SK-N-MC (cell line): ENCODE measurements at regions not wholly inside any gene's neighbourhood (a gene's known extent, or its start where the extent isn't known, plus 50 kb on each side); places are given as distances from the start of the nearest gene placed in this dataset.

Experiments
- DNase-seq: peaks from one replicate; pipeline ENCODE4 v3.0.0-alpha.2; 2011; ENCODE audit warnings: low read depth, low spot score
- H3K27ac ChIP-seq: fragments of 200-600 bp; sonication (generic); 2 replicates; pipeline ENCODE4 v1.5.1; 2016; ENCODE audit warnings: mixed run types
- H3K36me3 ChIP-seq: fragments of 200-600 bp; sonication (generic); 2 replicates; pipeline ENCODE4 v1.6.1; 2017; ENCODE audit warnings: antibody characterized with exemption, low read length, mixed read lengths; ENCODE audit not compliant: insufficient read depth
- H3K4me3 ChIP-seq: fragments of 200-600 bp; sonication (generic); 2 replicates; pipeline ENCODE4 v1.5.1; 2016
- H3K9ac ChIP-seq: fragments of 200-600 bp; sonication (generic); 2 replicates; pipeline ENCODE4 v1.8.0; 2017; ENCODE audit warnings: mixed run types, mixed read lengths; ENCODE audit not compliant: insufficient read length
- H3K9me3 ChIP-seq: fragments of 200-600 bp; sonication (generic); 2 replicates; pipeline ENCODE4 v1.6.1; 2017; ENCODE audit warnings: low read depth, mild to moderate bottlenecking, antibody characterized with exemption, low read length, moderate library complexity, mixed read lengths
- EZH2 ChIP-seq: fragments of 200-600 bp; sonication (generic); IDR thresholded peaks from one replicate; pipeline ENCODE4 v1.6.1; 2017; ENCODE audit warnings: antibody characterized with exemption
- FOXP2 ChIP-seq: optimal IDR thresholded peaks from 2 replicates; pipeline ENCODE3; 2011; ENCODE audit warnings: mild to moderate bottlenecking, moderate library complexity; ENCODE audit not compliant: insufficient read depth; ENCODE audit errors: extremely low read length, control extremely low read depth
- POLR2AphosphoS5 ChIP-seq: IDR thresholded peaks from 2 replicates; pipeline ENCODE4 v1.6.1; 2012; ENCODE audit warnings: mild to moderate bottlenecking, low read depth, low read length, borderline replicate concordance

- Histone ChIP-seq H3K9ac (no peak overlapping the region), H3K36me3 (no peaks in the 10 kb centered on the region), H3K9me3 (no peaks in the 10 kb centered on the region), H3K4me3 (no peak overlapping the region), H3K27ac (no peak overlapping the region)
- TF ChIP-seq POLR2AphosphoS5 = no peak
- TF ChIP-seq EZH2 = no peak
- TF ChIP-seq FOXP2 = no peak
- DNase-seq = no peak
Observed at GRCh38 chr12:59895166-59895775, 299.4 kb downstream of the SLC16A7 start.

- Histone ChIP-seq H3K36me3 (no peaks in the 10 kb centered on the region), H3K9me3 (no peaks in the 10 kb centered on the region), H3K27ac (no peak overlapping the region), H3K9ac (no peak overlapping the region), H3K4me3 (no peak overlapping the region)
- no peak for DNase-seq
- TF ChIP-seq EZH2 (no peak), FOXP2 (no peak), POLR2AphosphoS5 (no peak)
Observed at GRCh38 chr12:59904874-59905521, 309.2 kb downstream of the SLC16A7 start.

GRCh38 chr12:59911516-59911915 is 315.7 kb downstream of the SLC16A7 start:
- Histone ChIP-seq H3K9me3 (no peaks in the 10 kb centered on the region), H3K9ac (no peak overlapping the region), H3K36me3 (no peaks in the 10 kb centered on the region), H3K4me3 (no peak overlapping the region), H3K27ac (no peak overlapping the region)
- TF ChIP-seq EZH2 = no peak
- no peak for TF ChIP-seq FOXP2
- no peak for TF ChIP-seq POLR2AphosphoS5
- no peak for DNase-seq

GRCh38 chr12:59916988-59917387 is 321.2 kb downstream of the SLC16A7 start:
- no peak overlapping the region for H3K9ac ChIP-seq

GRCh38 chr12:59927032-59927431 is 331.2 kb downstream of the SLC16A7 start:
- no peak for TF ChIP-seq EZH2
- Histone ChIP-seq H3K9me3 (no peaks in the 10 kb centered on the region), H3K36me3 (no peaks in the 10 kb centered on the region), H3K27ac (no peak overlapping the region), H3K4me3 (no peak overlapping the region), H3K9ac (no peak overlapping the region)
- DNase-seq = no peak

More at GRCh38 chr12:59916988-59917387, 321.2 kb downstream of the SLC16A7 start:
- Histone ChIP-seq H3K27ac (no peak overlapping the region), H3K4me3 (no peak overlapping the region), H3K36me3 (no peaks in the 10 kb centered on the region), H3K9me3 (no peaks in the 10 kb centered on the region)
- TF ChIP-seq EZH2 = no peak
- TF ChIP-seq POLR2AphosphoS5 = no peak
- no peak for TF ChIP-seq FOXP2
- DNase-seq = no peak

- Histone ChIP-seq H3K27ac (no peak overlapping the region), H3K9ac (no peak overlapping the region), H3K4me3 (no peak overlapping the region), H3K36me3 (no peaks in the 10 kb centered on the region), H3K9me3 (no peaks in the 10 kb centered on the region)
- no peak for DNase-seq
- no peak for TF ChIP-seq EZH2
- no peak for TF ChIP-seq FOXP2
- TF ChIP-seq POLR2AphosphoS5 = no peak
Observed at GRCh38 chr12:59928416-59928815, 332.6 kb downstream of the SLC16A7 start.

- no peaks in the 10 kb centered on the region for H3K9me3 ChIP-seq
- no peak overlapping the region for H3K4me3 ChIP-seq
- H3K9ac ChIP-seq = no peak overlapping the region
- no peak for DNase-seq
- TF ChIP-seq FOXP2 (no peak), EZH2 (no peak), POLR2AphosphoS5 (no peak)
- H3K36me3 ChIP-seq = no peaks in the 10 kb centered on the region
- no peak overlapping the region for H3K27ac ChIP-seq
Observed at GRCh38 chr12:59929110-59929509, 333.3 kb downstream of the SLC16A7 start.

- Histone ChIP-seq H3K27ac (no peak overlapping the region), H3K4me3 (no peak overlapping the region), H3K36me3 (no peaks in the 10 kb centered on the region), H3K9ac (no peak overlapping the region), H3K9me3 (no peaks in the 10 kb centered on the region)
- TF ChIP-seq POLR2AphosphoS5 (no peak), EZH2 (no peak), FOXP2 (no peak)
- DNase-seq = no peak
Observed at GRCh38 chr12:59934486-59934885, 338.7 kb downstream of the SLC16A7 start.

GRCh38 chr12:59936534-59936933 is 340.7 kb downstream of the SLC16A7 start:
- Histone ChIP-seq H3K4me3 (no peak overlapping the region), H3K36me3 (no peaks in the 10 kb centered on the region), H3K27ac (no peak overlapping the region), H3K9ac (no peak overlapping the region), H3K9me3 (no peaks in the 10 kb centered on the region)
- TF ChIP-seq FOXP2 (no peak), POLR2AphosphoS5 (no peak), EZH2 (no peak)
- no peak for DNase-seq
